ENCODE measurements at regions not wholly inside any gene's neighbourhood (a gene's known extent, or its start where the extent isn't known, plus 50 kb on each side); places are given as distances from the start of the nearest gene placed in this dataset.

- ChIA-PET POLR2A (no interaction called here), CTCF (interaction anchor here (0.6 kb wide), 1 partner anchor 1516 kb away, joined by 3 read pairs; no protein-coding TSS in a partner anchor)
- Histone ChIP-seq H3K36me3 (ENCODE audit: control insufficient read depth in 2 of 2, insufficient read depth in 1 of 2, low read length in 2 of 2) (no peaks in the 10 kb centered on the region), H3K9me3 (ENCODE audit: control insufficient read depth, insufficient read depth, low read depth, low read length) (no peaks in the 10 kb centered on the region), H3K4me3 (ENCODE audit: low read depth, low read length) (no peak overlapping the region), H3K4me1 (ENCODE audit: control insufficient read depth, insufficient read depth, low read length) (no peaks in the 10 kb centered on the region), H3K27ac (ENCODE audit: extremely low read depth, low read depth, low read length) (no peak overlapping the region)
- TF ChIP-seq ZXDB (tag by site-specific recombination; IDR thresholded peaks at IDR 0.05) (no peak), ZNF37A (tag by site-specific recombination; IDR thresholded peaks at IDR 0.05) (no peak), GLIS2 (tag by site-specific recombination; IDR thresholded peaks at IDR 0.05) (no peak), ZNF660 (tag by site-specific recombination; IDR thresholded peaks at IDR 0.05) (no peak), ZFP41 (tag by site-specific recombination; IDR thresholded peaks at IDR 0.05; ENCODE audit: borderline replicate concordance) (no peak), HOXD13 (CRISPR knock-in tag; IDR thresholded peaks at IDR 0.05; ENCODE audit: borderline replicate concordance) (no peak), ZNF670 (tag by site-specific recombination; IDR thresholded peaks at IDR 0.05; ENCODE audit: low read depth) (no peak), KLF16 (tag by site-specific recombination; IDR thresholded peaks at IDR 0.05) (no peak), ZNF777 (tag by site-specific recombination; IDR thresholded peaks at IDR 0.05; ENCODE audit: borderline replicate concordance) (no peak), ZNF600 (tag by site-specific recombination; IDR thresholded peaks at IDR 0.05) (no peak), ZNF555 (tag by site-specific recombination; conservative IDR thresholded peaks at IDR 0.05) (no peak), SALL2 (tag by site-specific recombination; IDR thresholded peaks at IDR 0.05; ENCODE audit: borderline replicate concordance) (no peak), ZNF350 (tag by site-specific recombination; IDR thresholded peaks at IDR 0.05) (no peak)
- TF ChIP-seq, protein P1, sequence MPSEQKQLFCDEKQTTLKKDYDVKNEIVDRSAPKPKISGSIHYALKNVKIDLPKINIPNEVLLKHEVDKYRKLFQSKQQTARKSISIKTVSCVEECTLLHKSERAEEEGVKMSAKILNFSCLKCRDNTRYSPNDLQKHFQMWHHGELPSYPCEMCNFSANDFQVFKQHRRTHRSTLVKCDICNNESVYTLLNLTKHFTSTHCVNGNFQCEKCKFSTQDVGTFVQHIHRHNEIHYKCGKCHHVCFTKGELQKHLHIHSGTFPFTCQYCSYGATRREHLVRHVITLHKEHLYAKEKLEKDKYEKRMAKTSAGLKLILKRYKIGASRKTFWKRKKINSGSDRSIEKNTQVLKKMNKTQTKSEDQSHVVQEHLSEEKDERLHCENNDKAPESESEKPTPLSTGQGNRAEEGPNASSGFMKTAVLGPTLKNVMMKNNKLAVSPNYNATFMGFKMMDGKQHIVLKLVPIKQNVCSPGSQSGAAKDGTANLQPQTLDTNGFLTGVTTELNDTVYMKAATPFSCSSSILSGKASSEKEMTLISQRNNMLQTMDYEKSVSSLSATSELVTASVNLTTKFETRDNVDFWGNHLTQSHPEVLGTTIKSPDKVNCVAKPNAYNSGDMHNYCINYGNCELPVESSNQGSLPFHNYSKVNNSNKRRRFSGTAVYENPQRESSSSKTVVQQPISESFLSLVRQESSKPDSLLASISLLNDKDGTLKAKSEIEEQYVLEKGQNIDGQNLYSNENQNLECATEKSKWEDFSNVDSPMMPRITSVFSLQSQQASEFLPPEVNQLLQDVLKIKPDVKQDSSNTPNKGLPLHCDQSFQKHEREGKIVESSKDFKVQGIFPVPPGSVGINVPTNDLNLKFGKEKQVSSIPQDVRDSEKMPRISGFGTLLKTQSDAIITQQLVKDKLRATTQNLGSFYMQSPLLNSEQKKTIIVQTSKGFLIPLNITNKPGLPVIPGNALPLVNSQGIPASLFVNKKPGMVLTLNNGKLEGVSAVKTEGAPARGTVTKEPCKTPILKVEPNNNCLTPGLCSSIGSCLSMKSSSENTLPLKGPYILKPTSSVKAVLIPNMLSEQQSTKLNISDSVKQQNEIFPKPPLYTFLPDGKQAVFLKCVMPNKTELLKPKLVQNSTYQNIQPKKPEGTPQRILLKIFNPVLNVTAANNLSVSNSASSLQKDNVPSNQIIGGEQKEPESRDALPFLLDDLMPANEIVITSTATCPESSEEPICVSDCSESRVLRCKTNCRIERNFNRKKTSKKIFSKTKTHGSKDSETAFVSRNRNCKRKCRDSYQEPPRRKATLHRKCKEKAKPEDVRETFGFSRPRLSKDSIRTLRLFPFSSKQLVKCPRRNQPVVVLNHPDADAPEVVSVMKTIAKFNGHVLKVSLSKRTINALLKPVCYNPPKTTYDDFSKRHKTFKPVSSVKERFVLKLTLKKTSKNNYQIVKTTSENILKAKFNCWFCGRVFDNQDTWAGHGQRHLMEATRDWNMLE (tag by site-specific recombination; conservative IDR thresholded peaks at IDR 0.05; ENCODE audit: low read depth): no peak
- TF ChIP-seq, protein P2, sequence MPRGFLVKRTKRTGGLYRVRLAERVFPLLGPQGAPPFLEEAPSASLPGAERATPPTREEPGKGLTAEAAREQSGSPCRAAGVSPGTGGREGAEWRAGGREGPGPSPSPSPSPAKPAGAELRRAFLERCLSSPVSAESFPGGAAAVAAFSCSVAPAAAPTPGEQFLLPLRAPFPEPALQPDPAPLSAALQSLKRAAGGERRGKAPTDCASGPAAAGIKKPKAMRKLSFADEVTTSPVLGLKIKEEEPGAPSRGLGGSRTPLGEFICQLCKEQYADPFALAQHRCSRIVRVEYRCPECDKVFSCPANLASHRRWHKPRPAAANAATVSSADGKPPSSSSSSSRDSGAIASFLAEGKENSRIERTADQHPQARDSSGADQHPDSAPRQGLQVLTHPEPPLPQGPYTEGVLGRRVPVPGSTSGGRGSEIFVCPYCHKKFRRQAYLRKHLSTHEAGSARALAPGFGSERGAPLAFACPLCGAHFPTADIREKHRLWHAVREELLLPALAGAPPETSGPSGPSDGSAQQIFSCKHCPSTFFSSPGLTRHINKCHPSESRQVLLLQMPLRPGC (tag by site-specific recombination; IDR thresholded peaks at IDR 0.05): no peak
- TF ChIP-seq, protein P3, sequence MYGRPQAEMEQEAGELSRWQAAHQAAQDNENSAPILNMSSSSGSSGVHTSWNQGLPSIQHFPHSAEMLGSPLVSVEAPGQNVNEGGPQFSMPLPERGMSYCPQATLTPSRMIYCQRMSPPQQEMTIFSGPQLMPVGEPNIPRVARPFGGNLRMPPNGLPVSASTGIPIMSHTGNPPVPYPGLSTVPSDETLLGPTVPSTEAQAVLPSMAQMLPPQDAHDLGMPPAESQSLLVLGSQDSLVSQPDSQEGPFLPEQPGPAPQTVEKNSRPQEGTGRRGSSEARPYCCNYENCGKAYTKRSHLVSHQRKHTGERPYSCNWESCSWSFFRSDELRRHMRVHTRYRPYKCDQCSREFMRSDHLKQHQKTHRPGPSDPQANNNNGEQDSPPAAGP (tag by site-specific recombination; IDR thresholded peaks at IDR 0.05): no peak
- TF ChIP-seq, protein P4, sequence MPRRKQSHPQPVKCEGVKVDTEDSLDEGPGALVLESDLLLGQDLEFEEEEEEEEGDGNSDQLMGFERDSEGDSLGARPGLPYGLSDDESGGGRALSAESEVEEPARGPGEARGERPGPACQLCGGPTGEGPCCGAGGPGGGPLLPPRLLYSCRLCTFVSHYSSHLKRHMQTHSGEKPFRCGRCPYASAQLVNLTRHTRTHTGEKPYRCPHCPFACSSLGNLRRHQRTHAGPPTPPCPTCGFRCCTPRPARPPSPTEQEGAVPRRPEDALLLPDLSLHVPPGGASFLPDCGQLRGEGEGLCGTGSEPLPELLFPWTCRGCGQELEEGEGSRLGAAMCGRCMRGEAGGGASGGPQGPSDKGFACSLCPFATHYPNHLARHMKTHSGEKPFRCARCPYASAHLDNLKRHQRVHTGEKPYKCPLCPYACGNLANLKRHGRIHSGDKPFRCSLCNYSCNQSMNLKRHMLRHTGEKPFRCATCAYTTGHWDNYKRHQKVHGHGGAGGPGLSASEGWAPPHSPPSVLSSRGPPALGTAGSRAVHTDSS (tag by site-specific recombination; IDR thresholded peaks at IDR 0.05): no peak
These were observed 1354.4 kb downstream of the TBC1D22A start for GRCh38 chr22:48116871-48117270.
